ENCODE measurements at regions not wholly inside any gene's neighbourhood (a gene's known extent, or its start where the extent isn't known, plus 50 kb on each side); places are given as distances from the start of the nearest gene placed in this dataset.

- TF ChIP-seq, protein P1, sequence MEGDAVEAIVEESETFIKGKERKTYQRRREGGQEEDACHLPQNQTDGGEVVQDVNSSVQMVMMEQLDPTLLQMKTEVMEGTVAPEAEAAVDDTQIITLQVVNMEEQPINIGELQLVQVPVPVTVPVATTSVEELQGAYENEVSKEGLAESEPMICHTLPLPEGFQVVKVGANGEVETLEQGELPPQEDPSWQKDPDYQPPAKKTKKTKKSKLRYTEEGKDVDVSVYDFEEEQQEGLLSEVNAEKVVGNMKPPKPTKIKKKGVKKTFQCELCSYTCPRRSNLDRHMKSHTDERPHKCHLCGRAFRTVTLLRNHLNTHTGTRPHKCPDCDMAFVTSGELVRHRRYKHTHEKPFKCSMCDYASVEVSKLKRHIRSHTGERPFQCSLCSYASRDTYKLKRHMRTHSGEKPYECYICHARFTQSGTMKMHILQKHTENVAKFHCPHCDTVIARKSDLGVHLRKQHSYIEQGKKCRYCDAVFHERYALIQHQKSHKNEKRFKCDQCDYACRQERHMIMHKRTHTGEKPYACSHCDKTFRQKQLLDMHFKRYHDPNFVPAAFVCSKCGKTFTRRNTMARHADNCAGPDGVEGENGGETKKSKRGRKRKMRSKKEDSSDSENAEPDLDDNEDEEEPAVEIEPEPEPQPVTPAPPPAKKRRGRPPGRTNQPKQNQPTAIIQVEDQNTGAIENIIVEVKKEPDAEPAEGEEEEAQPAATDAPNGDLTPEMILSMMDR (IDR thresholded peaks at IDR 0.05; ENCODE audit: low read length): no peak
- no peak for TF ChIP-seq EZH2phosphoT487 (IDR thresholded peaks at IDR 0.05; ENCODE audit: low read length)
Observed at GRCh38 chr1:72892461-72892860, 610.1 kb upstream of the NEGR1 start.
